Mesodermal cell (in vitro differentiated cells): ENCODE measurements at regions not wholly inside any gene's neighbourhood (a gene's known extent, or its start where the extent isn't known, plus 50 kb on each side); places are given as distances from the start of the nearest gene placed in this dataset.
A peak's percentile ranks its signal among the peaks of the same experiment; 100 is the strongest.
"Not testable (repeated sequence)": the region's sequence is repeated elsewhere in the genome, so short reads cannot be mapped to it uniquely, and the experiment has no call there.

Source experiments
- H3K27ac ChIP-seq: 2 replicates; pipeline ENCODE4 v1.7.0; 2013; ENCODE audit warnings: mild to moderate bottlenecking, low read depth, low read length, moderate library complexity; ENCODE audit not compliant: severe bottlenecking
- H3K36me3 ChIP-seq: 2 replicates; pipeline ENCODE4 v1.7.1; 2013; ENCODE audit warnings: mild to moderate bottlenecking, low read length, moderate library complexity; ENCODE audit not compliant: control insufficient read depth, insufficient read depth
- H3K4me1 ChIP-seq: one replicate; pipeline ENCODE4 v1.7.1; 2013; ENCODE audit warnings: mild to moderate bottlenecking, low read length; ENCODE audit not compliant: insufficient read depth, control insufficient read depth, poor library complexity, severe bottlenecking
- H3K4me3 ChIP-seq: 2 replicates; pipeline ENCODE4 v1.7.0; 2013; ENCODE audit warnings: low read length, control low read depth, mild to moderate bottlenecking; ENCODE audit not compliant: insufficient read depth, poor library complexity, severe bottlenecking; ENCODE audit errors: extremely low read depth
- H3K9me3 ChIP-seq: 2 replicates; pipeline ENCODE4 v1.7.1; 2013; ENCODE audit warnings: mild to moderate bottlenecking, low read length, moderate library complexity; ENCODE audit not compliant: control insufficient read depth
- WGBS, 2 experiments: methylation state at CpG; one replicate each; pipeline ENCODE4 v1.1.5; 2013; ENCODE audit warnings: missing lambda C conversion rate in 2 of 2; ENCODE audit not compliant: insufficient coverage in 2 of 2; 5-methylcytosine and 5-hydroxymethylcytosine counted together

- Histone ChIP-seq H3K27ac (peak overlapping the region; percentile 72), H3K4me3 (no peak overlapping the region)
- 83 to 98% methylated on average over 2 to 4 of the region's 7 CpGs for WGBS, 2 experiments
Measured at GRCh38 chr12:93002293-93003054, 73.4 kb upstream of the EEA1 start.

DNA sequence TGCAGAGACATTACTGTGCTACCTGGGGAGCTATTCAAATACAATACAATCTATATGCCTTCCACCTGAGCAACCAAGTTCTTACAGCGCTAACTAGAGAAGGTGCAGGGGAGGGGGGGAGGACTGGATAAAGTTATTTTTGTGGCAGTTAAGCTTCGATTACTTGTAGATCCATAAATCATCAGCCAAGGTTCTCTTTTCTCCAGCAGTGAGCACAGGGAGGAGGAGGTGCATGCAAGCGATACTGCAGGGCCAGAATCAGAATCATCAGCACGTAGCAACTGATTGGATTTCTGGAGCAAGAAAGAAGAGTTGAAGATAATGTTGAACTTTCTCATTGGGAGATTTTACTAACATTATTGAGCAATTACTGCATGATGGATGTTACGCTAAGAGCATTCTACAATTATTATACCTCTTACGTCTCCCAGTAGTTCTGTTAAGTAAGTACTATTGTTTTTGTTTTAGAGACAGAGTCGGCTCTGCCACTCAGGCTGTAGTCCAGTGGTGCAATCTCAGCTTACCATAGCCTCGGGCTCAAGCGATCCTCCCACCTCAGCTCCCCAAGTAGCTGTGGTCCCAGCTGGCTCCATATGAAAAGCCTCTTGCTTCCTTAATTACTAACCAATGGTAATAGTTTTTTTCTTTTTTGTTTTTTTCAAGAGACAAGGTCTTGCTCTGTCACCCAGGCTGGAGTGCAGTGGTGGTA, 74.6 kb upstream of the EEA1 start:
- 77 to 86% methylated on average over 1 to 3 of the region's 9 CpGs for WGBS, 2 experiments
- Histone ChIP-seq H3K36me3 (no peaks in the 10 kb centered on the region), H3K9me3 (no peaks in the 10 kb centered on the region), H3K4me1 (peaks cover 51% of the 10 kb centered on the region), H3K4me3 (no peak overlapping the region), H3K27ac (no peak overlapping the region)

More at GRCh38 chr12:93002293-93003054, 73.4 kb upstream of the EEA1 start:
- Histone ChIP-seq H3K36me3 (no peaks in the 10 kb centered on the region), H3K9me3 (no peaks in the 10 kb centered on the region), H3K4me1 (peaks cover 44% of the 10 kb centered on the region)

DNA sequence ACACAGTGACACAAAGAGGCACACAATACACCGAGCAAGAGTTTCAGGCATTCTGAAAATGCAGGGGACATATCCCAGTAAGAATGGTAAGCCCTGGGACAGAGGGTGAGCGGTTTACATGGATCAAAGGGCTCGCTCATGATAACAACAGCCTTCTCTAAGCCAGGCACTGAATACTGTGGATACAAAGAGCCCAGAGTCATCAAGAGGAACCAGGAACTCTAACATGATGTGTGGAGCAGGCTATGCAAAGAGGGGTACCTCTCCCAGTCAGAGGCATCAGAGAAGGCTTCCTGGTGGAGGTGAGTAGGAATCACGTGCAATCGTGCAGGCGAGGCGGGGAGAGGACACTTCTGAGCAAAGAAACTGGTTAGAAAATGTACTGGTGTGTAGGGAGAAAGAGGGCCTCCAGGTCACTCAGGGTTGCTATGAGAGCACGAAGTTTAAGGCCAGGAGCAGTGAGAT, 76.9 kb upstream of the EEA1 start:
- Histone ChIP-seq H3K4me3 (no peak overlapping the region), H3K9me3 (no peaks in the 10 kb centered on the region), H3K27ac (peak overlapping the region; percentile 18), H3K36me3 (no peaks in the 10 kb centered on the region), H3K4me1 (peaks cover 53% of the 10 kb centered on the region)
- 91 to 97% methylated on average over 7 of the region's 8 CpGs for WGBS, 2 experiments

GRCh38 chr12:93006471-93007208, 77.5 kb upstream of the EEA1 start:
- no peaks in the 10 kb centered on the region for H3K9me3 ChIP-seq
- 80 to 90% methylated on average over 2 to 5 of the region's 5 CpGs for WGBS, 2 experiments
- H3K4me3 ChIP-seq, result no peak overlapping the region
- no peak overlapping the region for H3K27ac ChIP-seq
- H3K36me3 ChIP-seq, result no peaks in the 10 kb centered on the region
- H3K4me1 ChIP-seq, result peaks cover 56% of the 10 kb centered on the region

DNA sequence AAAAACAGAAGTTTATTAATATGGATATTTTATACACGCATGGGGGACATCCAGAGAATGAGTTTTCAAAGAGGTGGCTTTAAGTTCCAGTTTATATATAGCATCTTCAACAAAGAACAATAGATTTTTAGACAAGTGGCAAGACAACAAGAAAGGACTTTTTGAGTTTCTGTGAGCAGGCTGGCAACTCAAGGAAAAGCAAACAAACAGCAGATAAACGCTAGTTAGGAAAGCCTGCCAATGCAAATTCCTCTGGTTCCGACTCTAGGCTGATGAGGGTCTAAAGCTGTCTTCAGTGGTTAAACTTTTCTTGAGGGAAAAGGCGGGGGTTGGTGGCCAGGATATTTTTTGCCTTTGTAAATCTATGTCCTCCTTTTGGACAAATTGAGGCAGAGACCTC, 78.4 kb upstream of the EEA1 start:
- Histone ChIP-seq H3K27ac (no peak overlapping the region), H3K9me3 (no peaks in the 10 kb centered on the region)
- WGBS, 2 experiments, result 80 to 88% methylated on average over 1 to 2 of the region's 4 CpGs

GRCh38 chr12:93008044-93008778, 79.1 kb upstream of the EEA1 start:
- no peaks in the 10 kb centered on the region for H3K9me3 ChIP-seq
- no peak overlapping the region for H3K27ac ChIP-seq
- peaks cover 40% of the 10 kb centered on the region for H3K4me1 ChIP-seq
- H3K36me3 ChIP-seq, result no peaks in the 10 kb centered on the region
- no peak overlapping the region for H3K4me3 ChIP-seq
- WGBS, 2 experiments, result 83 to 100% methylated on average over 1 of the region's 3 CpGs

More for the DNA sequence above, 78.4 kb upstream of the EEA1 start:
- peaks cover 47% of the 10 kb centered on the region for H3K4me1 ChIP-seq
- no peaks in the 10 kb centered on the region for H3K36me3 ChIP-seq
- no peak overlapping the region for H3K4me3 ChIP-seq

GRCh38 chr12:93008880-93009279, 79.8 kb upstream of the EEA1 start:
- H3K36me3 ChIP-seq, H3K4me3 ChIP-seq, H3K27ac ChIP-seq, H3K9me3 ChIP-seq: not testable (repeated sequence)
- WGBS, 2 experiments, result 91 to 95% methylated on average over 6 to 7 of the region's 7 CpGs
- peaks cover 34% of the 10 kb centered on the region for H3K4me1 ChIP-seq

DNA sequence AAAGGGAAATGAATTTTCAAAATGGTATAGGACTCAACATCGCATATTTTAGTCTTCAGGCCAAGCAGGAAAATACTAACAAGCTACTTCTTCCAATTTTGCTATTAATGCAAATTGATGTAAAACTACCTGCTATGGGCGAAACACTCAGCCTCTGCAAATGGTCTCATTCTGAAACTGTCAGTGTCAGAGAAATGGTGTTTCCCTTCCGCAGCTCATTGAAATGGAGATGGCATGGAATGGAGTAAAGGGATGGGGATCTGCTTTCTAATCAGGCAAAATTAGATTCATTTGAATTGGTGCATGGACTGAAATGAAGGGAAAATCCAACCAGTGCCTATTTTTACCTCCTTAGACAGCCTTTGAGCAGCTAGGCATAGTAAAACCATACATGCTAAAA, 80.4 kb upstream of the EEA1 start:
- no peak overlapping the region for H3K4me3 ChIP-seq
- H3K36me3 ChIP-seq, result no peaks in the 10 kb centered on the region

GRCh38 chr12:93010461-93010860, 81.4 kb upstream of the EEA1 start:
- Histone ChIP-seq H3K9me3 (no peaks in the 10 kb centered on the region), H3K27ac (no peak overlapping the region), H3K4me3 (no peak overlapping the region), H3K4me1 (peaks cover 35% of the 10 kb centered on the region), H3K36me3 (no peaks in the 10 kb centered on the region)
- whole genome bisulfite sequencing, 2 experiments, result no CpG with 5 or more reads among the region's 2 CpGs

More for the DNA sequence above, 80.4 kb upstream of the EEA1 start:
- H3K4me1 ChIP-seq, result peaks cover 34% of the 10 kb centered on the region
- no peak overlapping the region for H3K27ac ChIP-seq
- no peaks in the 10 kb centered on the region for H3K9me3 ChIP-seq
- 84 to 96% methylated on average over 3 of the region's 3 CpGs for WGBS, 2 experiments

GRCh38 chr12:93011100-93011499, 82.0 kb upstream of the EEA1 start:
- no peak overlapping the region for H3K4me3 ChIP-seq
- H3K27ac ChIP-seq, result no peak overlapping the region
- peaks cover 30% of the 10 kb centered on the region for H3K4me1 ChIP-seq
- H3K36me3 ChIP-seq, result no peaks in the 10 kb centered on the region
- H3K9me3 ChIP-seq, result no peaks in the 10 kb centered on the region
- 93 to 95% methylated on average over 8 to 9 of the region's 10 CpGs for WGBS, 2 experiments
